HG03103 (cell line): ENCODE measurements at regions not wholly inside any gene's neighbourhood (a gene's known extent, or its start where the extent isn't known, plus 50 kb on each side); places are given as distances from the start of the nearest gene placed in this dataset.
"Not testable (repeated sequence)": the region's sequence is repeated elsewhere in the genome, so short reads cannot be mapped to it uniquely, and the experiment has no call there.

Source experiments
- ATAC-seq: cut with Tn5 transposase; IDR thresholded peaks from one replicate; pipeline ENCODE4 v1.9.1; 2021; ENCODE audit warnings: low read depth; ENCODE audit not compliant: unreplicated experiment

GRCh38 chr4:13980317-13981310, 353.1 kb upstream of the BOD1L1 start:
- ATAC-seq: no peak

- ATAC-seq: no peak
Observed at GRCh38 chr4:13981499-13981898, 354.0 kb upstream of the BOD1L1 start.

- ATAC-seq: no peak
Observed at GRCh38 chr4:13982010-13982409, 354.5 kb upstream of the BOD1L1 start.

- no peak for ATAC-seq
Observed at GRCh38 chr4:13983189-13983790, 355.8 kb upstream of the BOD1L1 start.

- no peak for ATAC-seq
Observed at GRCh38 chr4:13984991-13985800, 357.7 kb upstream of the BOD1L1 start.

- ATAC-seq: no peak
Observed at GRCh38 chr4:13985837-13986236, 358.3 kb upstream of the BOD1L1 start.

GRCh38 chr4:13986548-13986947, 359.0 kb upstream of the BOD1L1 start:
- ATAC-seq: no peak

GRCh38 chr4:13988353-13989305, 361.1 kb upstream of the BOD1L1 start:
- ATAC-seq: no peak

- ATAC-seq: no peak
Observed at GRCh38 chr4:13989501-13989900, 362.0 kb upstream of the BOD1L1 start.

GRCh38 chr4:13990596-13991589, 363.4 kb upstream of the BOD1L1 start:
- no peak for ATAC-seq

- ATAC-seq: no peak
Observed at GRCh38 chr4:13992041-13992440, 364.5 kb upstream of the BOD1L1 start.

- ATAC-seq: no peak
Observed at GRCh38 chr4:13992975-13993520, 365.5 kb upstream of the BOD1L1 start.

- ATAC-seq: no peak
Observed at GRCh38 chr4:13994016-13994415, 366.5 kb upstream of the BOD1L1 start.

- ATAC-seq: no peak
Observed at GRCh38 chr4:13998850-13999445, 371.4 kb upstream of the BOD1L1 start.

GRCh38 chr4:14000091-14000814, 372.7 kb upstream of the BOD1L1 start:
- no peak for ATAC-seq

GRCh38 chr4:14002331-14002730, 374.8 kb upstream of the BOD1L1 start:
- not testable (repeated sequence) for ATAC-seq

GRCh38 chr4:14008494-14008893, 381.0 kb upstream of the BOD1L1 start:
- ATAC-seq: no peak
